NCI-H748 (cell line): ENCODE measurements at regions not wholly inside any gene's neighbourhood (a gene's known extent, or its start where the extent isn't known, plus 50 kb on each side); places are given as distances from the start of the nearest gene placed in this dataset.
"Not testable (repeated sequence)": the region's sequence is repeated elsewhere in the genome, so short reads cannot be mapped to it uniquely, and the experiment has no call there.

Experiments
- DNase-seq: peaks from one replicate; lab custom pipeline; 2025; ENCODE audit not compliant: unreplicated experiment; lab: John Stamatoyannopoulos, UW

GRCh38 chr1:2851918-2852317 is 50.4 kb upstream of the TTC34 start:
- not testable (repeated sequence) for DNase-seq

- no peak for DNase-seq
These were observed 52.2 kb upstream of the TTC34 start for GRCh38 chr1:2853711-2854110.

GRCh38 chr1:2854151-2854550 is 52.7 kb upstream of the TTC34 start:
- DNase-seq = no peak

GRCh38 chr1:2854611-2855010 is 53.1 kb upstream of the TTC34 start:
- no peak for DNase-seq

- DNase-seq = no peak
These were observed 53.9 kb upstream of the TTC34 start for GRCh38 chr1:2855206-2856065.

GRCh38 chr1:2856066-2856390 is 54.5 kb upstream of the TTC34 start:
- no peak for DNase-seq

GRCh38 chr1:2856676-2857375 is 55.3 kb upstream of the TTC34 start:
- no peak for DNase-seq

GRCh38 chr1:2857521-2857920 is 56.0 kb upstream of the TTC34 start:
- no peak for DNase-seq

GRCh38 chr1:2858676-2859075 is 57.2 kb upstream of the TTC34 start:
- no peak for DNase-seq

- DNase-seq = no peak
These were observed 57.9 kb upstream of the TTC34 start for GRCh38 chr1:2859219-2859880.

- no peak for DNase-seq
These were observed 58.5 kb upstream of the TTC34 start for GRCh38 chr1:2859881-2860430.

- no peak for DNase-seq
These were observed 59.1 kb upstream of the TTC34 start for GRCh38 chr1:2860476-2861142.

GRCh38 chr1:2861143-2861987 is 59.9 kb upstream of the TTC34 start:
- DNase-seq = no peak

GRCh38 chr1:2861988-2862813 is 60.7 kb upstream of the TTC34 start:
- peak; percentile 47 for DNase-seq

GRCh38 chr1:2862814-2863647 is 61.5 kb upstream of the TTC34 start:
- no peak for DNase-seq

- no peak for DNase-seq
These were observed 62.1 kb upstream of the TTC34 start for GRCh38 chr1:2863648-2863963.

- no peak for DNase-seq
These were observed 62.9 kb upstream of the TTC34 start for GRCh38 chr1:2864203-2864905.

- DNase-seq = peak; percentile 23
These were observed 63.5 kb upstream of the TTC34 start for GRCh38 chr1:2865000-2865399.
